ENCODE measurements at regions not wholly inside any gene's neighbourhood (a gene's known extent, or its start where the extent isn't known, plus 50 kb on each side); places are given as distances from the start of the nearest gene placed in this dataset.

DNA sequence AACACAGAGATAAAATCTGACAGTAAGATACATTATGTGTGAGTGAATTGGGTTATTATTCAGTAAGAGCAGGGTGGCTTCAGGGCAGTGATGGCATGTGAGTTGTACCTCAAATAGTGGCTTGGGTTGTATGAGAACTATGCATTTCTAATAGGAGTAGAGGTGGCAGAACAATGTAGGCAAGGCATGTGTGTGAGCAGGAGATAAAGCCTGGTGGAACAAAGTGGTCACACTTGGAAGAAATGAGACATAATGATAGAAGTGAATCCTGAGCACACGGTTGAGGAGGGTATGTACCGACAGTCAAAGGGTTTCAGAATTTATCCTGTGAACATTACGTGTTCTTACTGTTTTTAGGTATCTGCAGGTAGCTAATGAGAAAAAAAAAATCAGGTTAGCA, 159.3 kb downstream of the CASP12 start:
- TF ChIP-seq, protein P1, sequence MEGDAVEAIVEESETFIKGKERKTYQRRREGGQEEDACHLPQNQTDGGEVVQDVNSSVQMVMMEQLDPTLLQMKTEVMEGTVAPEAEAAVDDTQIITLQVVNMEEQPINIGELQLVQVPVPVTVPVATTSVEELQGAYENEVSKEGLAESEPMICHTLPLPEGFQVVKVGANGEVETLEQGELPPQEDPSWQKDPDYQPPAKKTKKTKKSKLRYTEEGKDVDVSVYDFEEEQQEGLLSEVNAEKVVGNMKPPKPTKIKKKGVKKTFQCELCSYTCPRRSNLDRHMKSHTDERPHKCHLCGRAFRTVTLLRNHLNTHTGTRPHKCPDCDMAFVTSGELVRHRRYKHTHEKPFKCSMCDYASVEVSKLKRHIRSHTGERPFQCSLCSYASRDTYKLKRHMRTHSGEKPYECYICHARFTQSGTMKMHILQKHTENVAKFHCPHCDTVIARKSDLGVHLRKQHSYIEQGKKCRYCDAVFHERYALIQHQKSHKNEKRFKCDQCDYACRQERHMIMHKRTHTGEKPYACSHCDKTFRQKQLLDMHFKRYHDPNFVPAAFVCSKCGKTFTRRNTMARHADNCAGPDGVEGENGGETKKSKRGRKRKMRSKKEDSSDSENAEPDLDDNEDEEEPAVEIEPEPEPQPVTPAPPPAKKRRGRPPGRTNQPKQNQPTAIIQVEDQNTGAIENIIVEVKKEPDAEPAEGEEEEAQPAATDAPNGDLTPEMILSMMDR (optimal IDR thresholded peaks at IDR 0.05 in 1 of 3, IDR thresholded peaks at IDR 0.05 in 1 of 3, conservative IDR thresholded peaks at IDR 0.05 in 1 of 3; ENCODE audit: extremely low read depth in 1 of 3, insufficient read depth in 2 of 3, low read length in 3 of 3) = no peak
- no peak for TF ChIP-seq EZH2 (IDR thresholded peaks at IDR 0.05; ENCODE audit: low read length)
